DMS79 treated with DMSO at 0.1 percent for 48 hours (cell line): ENCODE measurements at regions not wholly inside any gene's neighbourhood (a gene's known extent, or its start where the extent isn't known, plus 50 kb on each side); places are given as distances from the start of the nearest gene placed in this dataset.

Experiments used
- DNase-seq: peaks from one replicate; lab custom pipeline; 2025; lab: John Stamatoyannopoulos, UW

DNA sequence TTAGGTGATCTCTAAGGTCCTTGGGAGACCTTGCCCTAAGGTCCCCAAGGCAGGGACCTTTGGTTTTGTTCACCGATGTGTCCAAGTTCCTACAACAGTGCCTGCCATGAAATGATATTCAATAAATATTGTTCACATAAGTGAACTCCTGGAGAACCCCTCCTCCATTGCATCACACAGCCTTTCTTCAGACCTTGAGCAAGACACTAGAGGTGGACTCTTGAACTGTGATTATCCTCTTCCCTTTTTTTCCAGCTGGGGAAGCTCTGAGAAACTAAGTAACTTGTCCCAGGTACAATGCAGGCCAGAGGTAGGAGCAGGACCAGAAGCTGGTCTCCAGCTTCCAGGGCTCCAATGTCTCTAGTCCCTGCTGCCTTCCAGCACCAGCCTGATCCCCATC lies 76.6 kb upstream of the LMO1 start:
- no peak for DNase-seq

DNA sequence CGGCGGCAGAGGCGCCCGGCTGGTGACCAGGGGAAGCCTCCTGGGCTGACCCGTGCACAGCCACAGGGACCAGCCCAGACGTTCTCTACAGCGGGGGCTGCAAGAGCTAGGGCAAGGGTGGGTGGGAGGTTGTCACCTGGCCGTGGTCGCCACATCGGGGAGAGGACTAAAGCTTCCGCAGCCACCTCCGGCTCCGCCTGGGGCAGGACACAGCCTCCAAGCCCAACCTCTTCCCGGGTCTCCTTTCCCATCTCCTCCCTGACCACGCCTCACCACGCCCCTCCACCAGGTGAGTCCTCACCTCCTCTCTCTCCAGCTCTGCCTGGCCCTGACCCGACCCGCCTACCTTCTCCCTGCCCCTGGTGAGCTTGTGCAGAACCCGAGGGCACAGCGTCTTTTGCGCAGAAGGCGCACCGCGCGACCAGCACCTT lies 75.9 kb upstream of the LMO1 start:
- no peak for DNase-seq

GRCh38 chr11:8338138-8338537 lies 74.5 kb upstream of the LMO1 start:
- DNase-seq: peak; percentile 7

- no peak for DNase-seq
Measured at GRCh38 chr11:8337130-8337795, 73.6 kb upstream of the LMO1 start.

DNA sequence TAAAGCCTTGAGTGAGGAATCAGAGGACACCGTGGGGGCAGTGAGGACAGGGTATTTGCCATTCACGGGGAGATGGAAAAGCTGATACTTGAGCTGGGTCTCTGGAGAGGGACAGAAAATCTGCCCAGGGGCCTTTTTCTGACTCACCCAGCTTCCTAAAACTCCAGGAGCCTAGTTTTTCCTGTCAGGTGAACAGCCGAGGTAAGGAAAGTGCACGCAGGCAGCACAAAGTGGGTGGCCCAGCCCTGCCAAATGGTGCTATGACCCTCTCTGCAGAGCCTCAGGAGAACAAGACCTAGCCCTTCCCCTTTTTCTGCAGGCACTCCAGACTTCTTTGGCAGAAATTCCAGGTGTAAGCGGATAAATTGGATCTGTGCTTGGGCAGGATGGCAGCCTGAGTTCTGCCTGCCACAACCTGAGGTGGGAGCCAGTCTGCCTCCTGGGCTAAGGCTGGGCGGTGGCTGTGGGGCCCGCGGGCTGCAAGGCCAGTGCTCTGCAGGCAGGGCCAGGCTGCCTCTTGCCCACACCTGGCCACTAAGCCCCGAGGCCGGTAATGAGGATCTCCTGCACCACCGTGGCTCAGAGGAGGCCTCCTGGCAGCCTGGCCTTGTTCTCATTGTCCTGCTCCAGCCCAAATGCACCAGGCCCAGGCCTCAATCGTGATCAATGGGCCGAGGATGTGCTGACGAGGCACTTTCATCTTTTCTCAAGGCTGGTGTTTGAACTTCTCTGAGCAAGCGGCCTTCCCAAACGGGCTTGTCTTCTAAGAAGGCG lies 72.9 kb upstream of the LMO1 start:
- peak; percentile 68 for DNase-seq

GRCh38 chr11:8335683-8336082 lies 72.0 kb upstream of the LMO1 start:
- no peak for DNase-seq

DNA sequence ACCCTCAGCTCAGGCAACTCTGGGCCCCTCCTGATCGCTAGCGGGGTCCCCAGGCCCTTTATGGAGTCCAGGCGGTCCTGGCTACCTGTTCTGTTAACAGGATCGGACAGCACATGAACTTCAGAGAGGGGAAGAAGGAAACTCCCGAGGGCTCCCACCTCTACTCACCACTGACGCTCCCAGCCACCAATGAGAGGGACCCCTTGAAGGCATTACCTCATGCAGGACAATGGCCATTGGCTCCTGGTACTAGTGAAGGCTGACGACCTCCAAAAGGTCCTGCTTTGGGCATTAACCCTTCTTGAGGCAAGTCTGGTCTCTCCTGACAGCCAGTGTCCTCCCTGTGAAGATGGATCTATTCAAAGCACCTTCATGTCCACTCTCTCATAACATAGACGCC lies 71.5 kb upstream of the LMO1 start:
- DNase-seq: no peak

- no peak for DNase-seq
Measured at GRCh38 chr11:8333811-8334401, 70.2 kb upstream of the LMO1 start.

DNA sequence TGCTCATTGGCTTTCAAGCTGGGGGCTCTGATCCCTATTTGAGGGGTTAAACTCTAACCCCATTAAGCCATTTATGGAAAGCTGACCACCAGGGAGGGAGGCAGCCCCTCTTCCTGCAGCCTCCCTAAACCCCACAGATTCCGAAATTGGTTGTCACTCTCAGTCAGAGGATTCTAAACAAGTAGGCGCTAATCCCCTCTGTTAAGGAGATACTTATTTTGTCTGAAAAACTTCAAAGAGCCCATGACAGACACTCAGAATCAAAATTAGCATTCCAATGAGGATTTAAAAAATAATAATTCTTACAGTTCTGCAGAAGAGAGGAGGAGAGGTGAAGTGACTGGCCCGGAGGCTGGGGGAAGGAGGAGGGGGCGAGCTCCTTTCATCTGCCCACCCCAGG lies 69.7 kb upstream of the LMO1 start:
- DNase-seq: no peak

GRCh38 chr11:8332891-8333290 lies 69.2 kb upstream of the LMO1 start:
- DNase-seq: no peak

DNA sequence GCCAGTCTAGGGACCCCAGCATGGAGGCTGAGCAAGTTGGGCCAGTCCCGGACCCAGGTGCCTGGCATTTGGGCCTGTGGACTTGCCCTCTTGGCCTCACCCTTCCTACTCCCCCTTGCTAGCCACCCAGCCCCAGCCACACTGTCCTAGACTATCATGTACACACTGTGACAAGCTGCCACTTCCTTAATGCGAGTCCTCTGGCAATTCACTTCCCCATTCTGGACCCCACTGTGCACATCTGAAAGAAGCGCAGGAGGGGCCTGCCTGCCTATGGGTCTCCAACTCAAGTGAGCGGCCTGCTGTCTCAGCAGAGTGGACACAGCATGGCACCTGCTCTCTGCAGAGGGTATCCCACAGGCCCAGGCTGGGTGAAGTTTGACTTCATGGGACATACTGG lies 68.5 kb upstream of the LMO1 start:
- no peak for DNase-seq

DNA sequence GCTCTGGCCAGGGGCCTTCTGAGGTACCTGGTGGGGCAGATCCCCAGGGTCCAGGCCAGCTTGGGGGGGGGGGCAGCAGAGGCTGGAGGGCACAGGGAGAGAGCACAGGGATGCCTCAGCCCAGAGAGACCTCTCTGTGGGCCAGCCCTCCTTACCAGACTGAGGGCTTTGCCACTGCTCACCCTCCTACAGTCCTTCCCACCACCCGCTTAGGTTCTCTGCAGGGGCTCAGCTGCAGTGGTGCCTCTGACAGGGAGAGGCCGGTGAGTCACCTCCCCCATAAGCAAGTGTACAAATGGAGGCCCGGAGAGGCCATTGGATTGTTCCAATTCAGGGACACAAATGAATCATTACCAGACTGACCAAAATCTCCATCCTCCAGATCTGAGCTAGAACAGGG lies 68.1 kb upstream of the LMO1 start:
- DNase-seq: no peak

DNA sequence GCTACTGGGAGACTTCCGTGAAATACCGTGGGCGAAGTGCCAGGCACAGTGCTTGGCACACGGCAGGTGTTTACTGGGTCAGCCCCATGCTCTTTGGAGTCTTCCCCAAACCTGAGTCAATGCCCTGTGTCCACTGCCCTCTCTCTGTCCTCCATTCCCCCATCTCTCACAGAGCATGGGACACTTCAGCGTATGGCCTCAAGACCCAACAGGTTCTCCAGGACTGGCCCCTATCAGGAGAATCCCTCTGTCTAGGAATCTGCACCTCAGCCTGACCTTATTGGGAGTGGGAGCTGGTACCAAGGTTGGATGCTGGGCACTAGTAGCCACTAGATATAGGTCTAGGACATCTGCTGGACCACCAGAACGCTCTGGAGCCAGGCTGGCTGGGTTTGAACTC lies 67.2 kb upstream of the LMO1 start:
- no peak for DNase-seq

DNA sequence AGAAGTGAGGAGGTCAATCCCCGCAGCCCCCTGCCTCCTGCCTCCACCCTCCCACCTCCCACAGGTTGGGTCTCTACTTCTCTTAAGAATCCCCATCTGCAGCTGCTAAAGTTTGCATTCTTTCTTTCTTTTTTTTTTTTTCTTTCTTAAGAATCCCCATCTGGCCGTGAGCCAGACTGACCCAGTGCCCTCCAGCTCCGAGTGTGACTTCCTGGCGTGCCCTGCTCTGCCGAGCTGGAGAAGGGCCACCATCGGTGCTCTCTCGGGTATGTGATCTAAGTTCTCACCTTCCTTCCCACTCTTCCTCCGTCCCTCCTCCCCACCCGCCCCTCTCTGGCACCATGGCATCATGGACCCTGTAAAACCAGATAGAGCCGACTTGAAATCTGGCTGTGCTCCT lies 66.7 kb upstream of the LMO1 start:
- DNase-seq: peak; percentile 49

- DNase-seq: peak; percentile 49
Measured at GRCh38 chr11:8329847-8330361, 66.2 kb upstream of the LMO1 start.

DNA sequence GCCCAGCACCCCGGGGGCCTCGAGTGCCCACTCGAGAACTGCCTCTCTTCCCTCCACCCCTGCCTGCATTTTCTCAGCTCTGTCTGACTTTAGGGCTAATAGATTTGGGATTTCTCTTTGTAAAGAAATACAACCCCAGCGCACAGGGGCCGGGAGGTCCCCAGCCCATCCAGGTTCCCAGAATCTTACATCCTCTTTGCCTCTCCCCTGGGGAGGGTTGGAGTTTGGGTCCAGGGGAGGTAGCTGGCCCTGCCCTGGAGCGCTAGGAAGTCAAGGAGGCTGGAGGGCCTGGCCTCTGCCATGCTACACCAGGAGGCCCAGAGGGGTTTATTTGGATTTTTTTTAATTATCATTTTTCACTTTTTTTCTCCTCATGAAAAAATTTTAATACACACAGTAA lies 65.7 kb upstream of the LMO1 start:
- DNase-seq: peak; percentile 55

GRCh38 chr11:8328848-8329330 lies 65.2 kb upstream of the LMO1 start:
- DNase-seq: peak; percentile 80

GRCh38 chr11:8328231-8328794 lies 64.6 kb upstream of the LMO1 start:
- no peak for DNase-seq

DNA sequence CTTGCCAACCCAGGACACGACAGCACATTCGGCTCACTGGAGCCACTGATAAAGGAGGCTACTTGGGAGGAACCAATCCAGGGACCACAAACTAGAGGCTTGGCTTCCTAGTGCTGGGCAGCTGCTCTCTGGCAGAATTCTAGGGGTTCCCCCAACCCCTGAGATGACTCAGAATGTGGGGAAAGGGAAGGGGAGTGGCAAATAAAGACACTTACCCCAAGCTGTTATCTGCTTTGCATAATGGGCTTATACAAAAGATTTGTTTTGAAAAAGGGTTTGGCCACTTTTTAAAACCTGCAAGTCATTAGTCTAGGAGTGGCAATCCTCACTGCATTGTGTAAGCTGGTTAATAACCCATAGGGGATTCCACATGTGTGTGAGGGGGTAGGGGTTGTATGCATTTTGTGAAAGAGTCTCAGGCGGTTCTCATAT lies 64.1 kb upstream of the LMO1 start:
- DNase-seq: no peak

- no peak for DNase-seq
Measured at GRCh38 chr11:8326337-8326736, 62.7 kb upstream of the LMO1 start.

GRCh38 chr11:8325591-8326304 lies 62.1 kb upstream of the LMO1 start:
- no peak for DNase-seq
